ENCODE measurements at regions not wholly inside any gene's neighbourhood (a gene's known extent, or its start where the extent isn't known, plus 50 kb on each side); places are given as distances from the start of the nearest gene placed in this dataset.
"Not testable (repeated sequence)": the region's sequence is repeated elsewhere in the genome, so short reads cannot be mapped to it uniquely, and the experiment has no call there.

- no peak for TF ChIP-seq CTCF (IDR thresholded peaks at IDR 0.05)
- no peaks in the 10 kb centered on the region for H3K9me3 ChIP-seq (ENCODE audit: control insufficient read depth, insufficient read depth, low read length)
- no peak overlapping the region for H3K4me3 ChIP-seq (ENCODE audit: low read length)
- no peaks in the 10 kb centered on the region for H3K4me1 ChIP-seq (ENCODE audit: control insufficient read depth, insufficient read depth, low read length)
- H3K4me3 Mint-ChIP-seq, result no peak overlapping the region
- 58% methylated on average over 3 of the region's 3 CpGs for WGBS (ENCODE audit: insufficient coverage)
- no peak for ATAC-seq
- no peak overlapping the region for H3K27ac Mint-ChIP-seq
- peaks cover 0 to 2% of the 10 kb centered on the region in 2 donors for H3K9me3 Mint-ChIP-seq
- no peaks in the 10 kb centered on the region for H3K36me3 ChIP-seq (ENCODE audit: control insufficient read depth, insufficient read depth, low read length)
- H3K27me3 ChIP-seq (ENCODE audit: control insufficient read depth, insufficient read depth, low read length), result no peaks in the 10 kb centered on the region
- no peaks in the 10 kb centered on the region for H3K36me3 Mint-ChIP-seq
- H3K27ac ChIP-seq (ENCODE audit: low read length), result no peak overlapping the region
- no peaks in the 10 kb centered on the region for H3K27me3 Mint-ChIP-seq (ENCODE audit: low read depth in 2 of 2)
- H3K4me1 Mint-ChIP-seq, result no peaks in the 10 kb centered on the region
- DNase-seq, result no peak
- intact Hi-C loops (cut with micrococcal nuclease), result no loop called here
Measured at GRCh38 chr5:167855818-167856217, 435.6 kb upstream of the WWC1 start.

- intact Hi-C loops (cut with micrococcal nuclease), result no loop called here
Measured at GRCh38 chr5:167857321-167857720, 434.1 kb upstream of the WWC1 start.

GRCh38 chr5:167858186-167858855 is 433.1 kb upstream of the WWC1 start:
- WGBS (ENCODE audit: insufficient coverage), result 89% methylated on average over 22 of the region's 50 CpGs
- H3K27ac Mint-ChIP-seq; H3K27me3 Mint-ChIP-seq (ENCODE audit: low read depth in 2 of 2): not testable (repeated sequence)

More at GRCh38 chr5:167857321-167857720, 434.1 kb upstream of the WWC1 start:
- Histone ChIP-seq H3K4me1 (ENCODE audit: control insufficient read depth, insufficient read depth, low read length) (no peaks in the 10 kb centered on the region), H3K36me3 (ENCODE audit: control insufficient read depth, insufficient read depth, low read length) (no peaks in the 10 kb centered on the region), H3K4me3 (ENCODE audit: low read length) (no peak overlapping the region), H3K27ac (ENCODE audit: low read length) (no peak overlapping the region), H3K9me3 (ENCODE audit: control insufficient read depth, insufficient read depth, low read length) (no peaks in the 10 kb centered on the region), H3K27me3 (ENCODE audit: control insufficient read depth, insufficient read depth, low read length) (no peaks in the 10 kb centered on the region)
- no peak for TF ChIP-seq CTCF (IDR thresholded peaks at IDR 0.05)
- H3K4me3 Mint-ChIP-seq, result no peak overlapping the region
- DNase-seq (no peak), ATAC-seq (no peak)
- H3K9me3 Mint-ChIP-seq, result peaks cover 0 to 5% of the 10 kb centered on the region in 2 donors
- no peak overlapping the region for H3K27ac Mint-ChIP-seq
- WGBS (ENCODE audit: insufficient coverage), result 84% methylated on average over 3 of the region's 3 CpGs
- no peaks in the 10 kb centered on the region for H3K4me1 Mint-ChIP-seq
- no peaks in the 10 kb centered on the region for H3K27me3 Mint-ChIP-seq (ENCODE audit: low read depth in 2 of 2)
- no peaks in the 10 kb centered on the region for H3K36me3 Mint-ChIP-seq

GRCh38 chr5:167861129-167861927 is 430.1 kb upstream of the WWC1 start:
- ATAC-seq (no peak), DNase-seq (no peak)
- intact Hi-C loops (cut with micrococcal nuclease), result no loop called here
- H3K27me3 ChIP-seq (ENCODE audit: control insufficient read depth, insufficient read depth, low read length), result no peaks in the 10 kb centered on the region
- TF ChIP-seq CTCF (IDR thresholded peaks at IDR 0.05), result no peak
- peaks cover 0 to 2% of the 10 kb centered on the region in 2 donors for H3K9me3 Mint-ChIP-seq
- H3K36me3 Mint-ChIP-seq, result no peaks in the 10 kb centered on the region
- no peak overlapping the region for H3K4me3 Mint-ChIP-seq
- H3K27me3 Mint-ChIP-seq (ENCODE audit: low read depth in 2 of 2), result no peaks in the 10 kb centered on the region
- H3K4me3 ChIP-seq (ENCODE audit: low read length), result no peak overlapping the region
- H3K9me3 ChIP-seq (ENCODE audit: control insufficient read depth, insufficient read depth, low read length), result no peaks in the 10 kb centered on the region
- H3K36me3 ChIP-seq (ENCODE audit: control insufficient read depth, insufficient read depth, low read length), result no peaks in the 10 kb centered on the region
- no peaks in the 10 kb centered on the region for H3K4me1 ChIP-seq (ENCODE audit: control insufficient read depth, insufficient read depth, low read length)
- no peaks in the 10 kb centered on the region for H3K4me1 Mint-ChIP-seq
- WGBS (ENCODE audit: insufficient coverage), result 64% methylated on average over 15 of the region's 15 CpGs
- H3K27ac ChIP-seq (ENCODE audit: low read length), result no peak overlapping the region
- no peak overlapping the region for H3K27ac Mint-ChIP-seq

More at GRCh38 chr5:167858186-167858855, 433.1 kb upstream of the WWC1 start:
- intact Hi-C loops (cut with micrococcal nuclease); H3K4me3 ChIP-seq (ENCODE audit: low read length); H3K4me1 Mint-ChIP-seq; DNase-seq; H3K4me3 Mint-ChIP-seq; H3K9me3 Mint-ChIP-seq; H3K36me3 ChIP-seq (ENCODE audit: control insufficient read depth, insufficient read depth, low read length); H3K4me1 ChIP-seq (ENCODE audit: control insufficient read depth, insufficient read depth, low read length); ATAC-seq; H3K9me3 ChIP-seq (ENCODE audit: control insufficient read depth, insufficient read depth, low read length); H3K27ac ChIP-seq (ENCODE audit: low read length); H3K27me3 ChIP-seq (ENCODE audit: control insufficient read depth, insufficient read depth, low read length); H3K36me3 Mint-ChIP-seq: not testable (repeated sequence)

Measured in natural killer cell (primary cell).